ENCODE measurements at regions not wholly inside any gene's neighbourhood (a gene's known extent, or its start where the extent isn't known, plus 50 kb on each side); places are given as distances from the start of the nearest gene placed in this dataset.

GRCh38 chr2:16277117-16277516, 336.8 kb downstream of the MYCN start:
- TF ChIP-seq YY1 (tag by site-specific recombination; IDR thresholded peaks at IDR 0.05): no peak
- TF ChIP-seq CTCF (tag by site-specific recombination; IDR thresholded peaks at IDR 0.05): no peak
- TF ChIP-seq ZSCAN5A (tag by site-specific recombination; IDR thresholded peaks at IDR 0.05): no peak
- TF ChIP-seq ZNF391 (tag by site-specific recombination; IDR thresholded peaks at IDR 0.05; ENCODE audit: borderline replicate concordance, low read depth): no peak
